HL-60 (cell line): ENCODE measurements at regions not wholly inside any gene's neighbourhood (a gene's known extent, or its start where the extent isn't known, plus 50 kb on each side); places are given as distances from the start of the nearest gene placed in this dataset.
"Not testable (repeated sequence)": the region's sequence is repeated elsewhere in the genome, so short reads cannot be mapped to it uniquely, and the experiment has no call there.

Source experiments
- DNase-seq, 2 experiments: peaks; one replicate each; pipeline ENCODE4 v3.0.0-alpha.2; 2010 to 2020; ENCODE audit warnings: low read depth in 1 of 2, low spot score in 1 of 2
- H3K27ac ChIP-seq: fragments of 250-450 bp; sonication (Bioruptor Pico); replicated peaks from 2 replicates; pipeline ENCODE4 v1.5.1; 2020; ENCODE audit warnings: mild to moderate bottlenecking, moderate library complexity
- H3K27me3 ChIP-seq: fragments of 250-450 bp; sonication (Bioruptor Pico); 2 replicates; pipeline ENCODE4 v1.5.1; 2021; ENCODE audit warnings: mild to moderate bottlenecking, moderate library complexity; ENCODE audit not compliant: insufficient read depth, poor library complexity, severe bottlenecking
- H3K4me3 ChIP-seq: replicated peaks from 2 replicates; pipeline ENCODE4 v1.5.1; 2011; ENCODE audit warnings: mild to moderate bottlenecking, control low read depth, low read length; ENCODE audit not compliant: insufficient read depth
- CTCF ChIP-seq: IDR thresholded peaks from one replicate; pipeline ENCODE4 v1.5.1; 2011; ENCODE audit warnings: low read length, control low read depth, inconsistent platforms; ENCODE audit not compliant: insufficient read depth
- GABPA ChIP-seq: IDR thresholded peaks from 2 replicates; pipeline ENCODE4 v1.6.1; 2012; ENCODE audit warnings: low read depth
- POLR2AphosphoS5 ChIP-seq: IDR thresholded peaks from 2 replicates; pipeline ENCODE4 v1.6.1; 2012; ENCODE audit warnings: low read depth
- REST ChIP-seq: IDR thresholded peaks from 2 replicates; pipeline ENCODE4 v1.6.1; 2012; ENCODE audit warnings: low read depth; ENCODE audit not compliant: insufficient replicate concordance
- SPI1 ChIP-seq: IDR thresholded peaks from 2 replicates; pipeline ENCODE4 v1.6.1; 2012; ENCODE audit warnings: low read depth, mild to moderate bottlenecking, borderline replicate concordance

- DNase-seq: no peak
- TF ChIP-seq SPI1 (no peak), CTCF (no peak), REST (no peak), GABPA (no peak), POLR2AphosphoS5 (no peak)
- H3K4me3 ChIP-seq: no peak overlapping the region
- H3K27me3 ChIP-seq: no peaks in the 10 kb centered on the region
- no peak overlapping the region for H3K27ac ChIP-seq
These were observed 361.4 kb upstream of the POU5F2 start for GRCh38 chr5:94102849-94103248.

GRCh38 chr5:94097384-94097783 lies 356.0 kb upstream of the POU5F2 start:
- H3K27me3 ChIP-seq, H3K4me3 ChIP-seq, DNase-seq, H3K27ac ChIP-seq: not testable (repeated sequence)

GRCh38 chr5:94094793-94095441 lies 353.5 kb upstream of the POU5F2 start:
- H3K4me3 ChIP-seq: no peak overlapping the region
- TF ChIP-seq CTCF (no peak), REST (no peak), GABPA (no peak), POLR2AphosphoS5 (no peak), SPI1 (no peak)
- H3K27ac ChIP-seq: no peak overlapping the region

GRCh38 chr5:94093300-94093699 lies 351.9 kb upstream of the POU5F2 start:
- H3K4me3 ChIP-seq: no peak overlapping the region
- DNase-seq: no peak
- H3K27me3 ChIP-seq: no peaks in the 10 kb centered on the region
- no peak overlapping the region for H3K27ac ChIP-seq
- no peak for TF ChIP-seq SPI1
- no peak for TF ChIP-seq GABPA
- TF ChIP-seq CTCF: no peak
- no peak for TF ChIP-seq REST
- TF ChIP-seq POLR2AphosphoS5: no peak

More at GRCh38 chr5:94094793-94095441, 353.5 kb upstream of the POU5F2 start:
- no peak for DNase-seq
- no peaks in the 10 kb centered on the region for H3K27me3 ChIP-seq

GRCh38 chr5:94086635-94087034 lies 345.2 kb upstream of the POU5F2 start:
- H3K27ac ChIP-seq, H3K27me3 ChIP-seq, DNase-seq, H3K4me3 ChIP-seq: not testable (repeated sequence)
